ENCODE measurements at regions not wholly inside any gene's neighbourhood (a gene's known extent, or its start where the extent isn't known, plus 50 kb on each side); places are given as distances from the start of the nearest gene placed in this dataset.

DNA sequence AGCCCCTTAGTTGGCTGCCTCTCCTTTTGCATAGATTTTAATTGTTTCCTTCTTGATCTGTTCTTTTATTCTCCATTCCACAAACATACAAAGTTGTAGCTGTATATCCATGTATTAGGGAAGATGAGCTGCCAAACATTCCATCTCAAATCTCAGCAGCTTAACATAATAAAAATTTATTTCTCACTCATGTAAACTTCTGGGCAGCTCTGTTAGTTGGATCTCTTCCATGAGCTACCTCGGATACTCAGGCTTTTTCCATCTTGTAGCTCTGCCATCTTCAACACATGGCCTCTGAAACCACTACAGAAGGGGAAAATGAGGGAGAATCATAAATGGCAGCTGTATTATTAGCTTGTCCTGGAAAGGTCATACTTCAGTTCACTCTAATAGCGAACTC lies 149.4 kb upstream of the BMP2 start (continued):
- no peak for TF ChIP-seq ZNF747 (tag by site-specific recombination; IDR thresholded peaks at IDR 0.05)
- no peak for TF ChIP-seq ZNF292 (tag by site-specific recombination; IDR thresholded peaks at IDR 0.05; ENCODE audit: borderline replicate concordance, low read depth)
- no peak for TF ChIP-seq ZNF23 (tag by site-specific recombination; IDR thresholded peaks at IDR 0.05; ENCODE audit: borderline replicate concordance)
- TF ChIP-seq ZNF350 (tag by site-specific recombination; IDR thresholded peaks at IDR 0.05), result no peak
- TF ChIP-seq, protein P1, sequence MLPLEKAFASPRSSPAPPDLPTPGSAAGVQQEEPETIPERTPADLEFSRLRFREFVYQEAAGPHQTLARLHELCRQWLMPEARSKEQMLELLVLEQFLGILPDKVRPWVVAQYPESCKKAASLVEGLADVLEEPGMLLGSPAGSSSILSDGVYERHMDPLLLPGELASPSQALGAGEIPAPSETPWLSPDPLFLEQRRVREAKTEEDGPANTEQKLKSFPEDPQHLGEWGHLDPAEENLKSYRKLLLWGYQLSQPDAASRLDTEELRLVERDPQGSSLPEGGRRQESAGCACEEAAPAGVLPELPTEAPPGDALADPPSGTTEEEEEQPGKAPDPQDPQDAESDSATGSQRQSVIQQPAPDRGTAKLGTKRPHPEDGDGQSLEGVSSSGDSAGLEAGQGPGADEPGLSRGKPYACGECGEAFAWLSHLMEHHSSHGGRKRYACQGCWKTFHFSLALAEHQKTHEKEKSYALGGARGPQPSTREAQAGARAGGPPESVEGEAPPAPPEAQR (tag by site-specific recombination; IDR thresholded peaks at IDR 0.05), result no peak
- no peak for TF ChIP-seq ZSCAN16 (tag by site-specific recombination; IDR thresholded peaks at IDR 0.05)
- TF ChIP-seq ZNF701 (tag by site-specific recombination; IDR thresholded peaks at IDR 0.05), result no peak
- TF ChIP-seq ZNF76 (tag by site-specific recombination; IDR thresholded peaks at IDR 0.05; ENCODE audit: borderline replicate concordance, low read depth), result no peak
- TF ChIP-seq ZNF654 (tag by site-specific recombination; IDR thresholded peaks at IDR 0.05; ENCODE audit: low read depth), result no peak

DNA sequence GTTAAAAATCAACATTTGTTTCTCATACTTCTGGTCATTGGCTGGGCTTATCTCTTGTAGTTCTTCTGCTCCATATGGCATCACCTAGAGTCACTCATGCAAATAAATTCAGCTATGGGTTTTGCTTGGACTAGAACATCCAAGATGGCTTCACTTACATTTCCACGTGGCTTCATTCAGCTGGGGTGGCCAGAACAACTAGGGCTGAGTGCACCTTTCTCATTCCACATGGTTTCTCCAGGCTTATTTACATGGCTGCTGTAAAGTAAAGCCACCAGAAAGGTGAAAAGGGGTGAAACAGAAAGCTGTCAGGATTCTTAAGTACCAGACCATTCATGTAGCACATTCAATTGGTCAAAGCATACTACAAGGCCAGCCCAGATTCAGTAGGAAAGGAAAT lies 151.1 kb upstream of the BMP2 start:
- no peaks in the 10 kb centered on the region for H3K36me3 ChIP-seq (ENCODE audit: control insufficient read depth in 2 of 2, insufficient read depth in 1 of 2, low read length in 2 of 2)
- H3K27ac ChIP-seq (ENCODE audit: extremely low read depth, low read depth, low read length), result no peak overlapping the region
- H3K4me1 ChIP-seq (ENCODE audit: control insufficient read depth, insufficient read depth, low read length), result no peaks in the 10 kb centered on the region
- ChIA-PET CTCF (interaction anchor here (1.0 kb wide), 1 partner anchor 33 kb away, joined by 3 read pairs; no protein-coding TSS in a partner anchor), POLR2A (no interaction called here)
- H3K4me3 ChIP-seq (ENCODE audit: low read depth, low read length), result no peak overlapping the region
- TF ChIP-seq, protein P2, sequence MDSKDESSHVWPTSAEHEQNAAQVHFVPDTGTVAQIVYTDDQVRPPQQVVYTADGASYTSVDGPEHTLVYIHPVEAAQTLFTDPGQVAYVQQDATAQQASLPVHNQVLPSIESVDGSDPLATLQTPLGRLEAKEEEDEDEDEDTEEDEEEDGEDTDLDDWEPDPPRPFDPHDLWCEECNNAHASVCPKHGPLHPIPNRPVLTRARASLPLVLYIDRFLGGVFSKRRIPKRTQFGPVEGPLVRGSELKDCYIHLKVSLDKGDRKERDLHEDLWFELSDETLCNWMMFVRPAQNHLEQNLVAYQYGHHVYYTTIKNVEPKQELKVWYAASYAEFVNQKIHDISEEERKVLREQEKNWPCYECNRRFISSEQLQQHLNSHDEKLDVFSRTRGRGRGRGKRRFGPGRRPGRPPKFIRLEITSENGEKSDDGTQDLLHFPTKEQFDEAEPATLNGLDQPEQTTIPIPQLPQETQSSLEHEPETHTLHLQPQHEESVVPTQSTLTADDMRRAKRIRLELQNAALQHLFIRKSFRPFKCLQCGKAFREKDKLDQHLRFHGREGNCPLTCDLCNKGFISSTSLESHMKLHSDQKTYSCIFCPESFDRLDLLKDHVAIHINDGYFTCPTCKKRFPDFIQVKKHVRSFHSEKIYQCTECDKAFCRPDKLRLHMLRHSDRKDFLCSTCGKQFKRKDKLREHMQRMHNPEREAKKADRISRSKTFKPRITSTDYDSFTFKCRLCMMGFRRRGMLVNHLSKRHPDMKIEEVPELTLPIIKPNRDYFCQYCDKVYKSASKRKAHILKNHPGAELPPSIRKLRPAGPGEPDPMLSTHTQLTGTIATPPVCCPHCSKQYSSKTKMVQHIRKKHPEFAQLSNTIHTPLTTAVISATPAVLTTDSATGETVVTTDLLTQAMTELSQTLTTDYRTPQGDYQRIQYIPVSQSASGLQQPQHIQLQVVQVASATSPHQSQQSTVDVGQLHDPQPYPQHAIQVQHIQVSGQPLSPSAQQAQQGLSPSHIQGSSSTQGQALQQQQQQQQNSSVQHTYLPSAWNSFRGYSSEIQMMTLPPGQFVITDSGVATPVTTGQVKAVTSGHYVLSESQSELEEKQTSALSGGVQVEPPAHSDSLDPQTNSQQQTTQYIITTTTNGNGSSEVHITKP (tag by site-specific recombination; IDR thresholded peaks at IDR 0.05), result no peak
- TF ChIP-seq TCF7L2 (IDR thresholded peaks at IDR 0.05; ENCODE audit: borderline replicate concordance, low read depth, low read length), result no peak
- no peak for TF ChIP-seq MZF1 (tag by site-specific recombination; IDR thresholded peaks at IDR 0.05; ENCODE audit: borderline replicate concordance)
- TF ChIP-seq ZNF777 (tag by site-specific recombination; IDR thresholded peaks at IDR 0.05; ENCODE audit: borderline replicate concordance), result no peak
- no peaks in the 10 kb centered on the region for H3K9me3 ChIP-seq (ENCODE audit: control insufficient read depth, insufficient read depth, low read depth, low read length)

DNA sequence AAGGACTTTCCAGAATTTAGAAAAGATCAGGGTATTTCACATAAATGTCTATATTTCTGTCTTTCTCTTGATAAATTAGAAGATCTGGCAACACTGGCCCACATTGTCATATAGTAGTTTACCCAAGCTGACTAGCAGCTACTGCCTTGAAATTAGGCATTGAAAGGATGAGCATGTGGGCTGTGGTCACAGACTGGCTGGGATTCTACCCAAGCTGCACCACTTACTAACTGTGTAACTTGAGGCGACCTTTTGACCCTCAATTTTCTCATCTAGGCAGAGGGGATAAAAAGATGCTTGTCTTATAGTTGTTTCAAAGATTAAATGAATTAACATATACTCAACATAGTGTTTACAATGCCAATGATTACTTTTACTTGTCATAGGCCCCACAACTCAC lies 152.7 kb upstream of the BMP2 start:
- ChIA-PET CTCF (no interaction called here), POLR2A (no interaction called here)
- no peak overlapping the region for H3K27ac ChIP-seq (ENCODE audit: extremely low read depth, low read depth, low read length)
- H3K4me1 ChIP-seq (ENCODE audit: control insufficient read depth, insufficient read depth, low read length), result no peaks in the 10 kb centered on the region
- no peaks in the 10 kb centered on the region for H3K36me3 ChIP-seq (ENCODE audit: control insufficient read depth in 2 of 2, insufficient read depth in 1 of 2, low read length in 2 of 2)
- no peak overlapping the region for H3K4me3 ChIP-seq (ENCODE audit: low read depth, low read length)
- TF ChIP-seq ZNF112 (tag by site-specific recombination; IDR thresholded peaks at IDR 0.05) (no peak), ZNF473 (tag by site-specific recombination; IDR thresholded peaks at IDR 0.05) (no peak), ZNF426 (tag by site-specific recombination; IDR thresholded peaks at IDR 0.05) (no peak), ZNF202 (tag by site-specific recombination; IDR thresholded peaks at IDR 0.05; ENCODE audit: borderline replicate concordance) (no peak), ZNF837 (tag by site-specific recombination; IDR thresholded peaks at IDR 0.05) (no peak), ZNF768 (tag by site-specific recombination; IDR thresholded peaks at IDR 0.05) (no peak), ZNF223 (tag by site-specific recombination; IDR thresholded peaks at IDR 0.05) (no peak), ZNF677 (tag by site-specific recombination; IDR thresholded peaks at IDR 0.05) (no peak), SCRT1 (tag by site-specific recombination; IDR thresholded peaks at IDR 0.05; ENCODE audit: borderline replicate concordance) (no peak), ZBTB17 (tag by site-specific recombination; IDR thresholded peaks at IDR 0.05) (no peak), SP2 (tag by site-specific recombination; IDR thresholded peaks at IDR 0.05) (no peak), ZNF169 (tag by site-specific recombination; IDR thresholded peaks at IDR 0.05) (no peak), ZNF354C (tag by site-specific recombination; IDR thresholded peaks at IDR 0.05; ENCODE audit: borderline replicate concordance, low read depth) (no peak), ZNF311 (tag by site-specific recombination; IDR thresholded peaks at IDR 0.05; ENCODE audit: borderline replicate concordance) (no peak)
- TF ChIP-seq, protein P3, sequence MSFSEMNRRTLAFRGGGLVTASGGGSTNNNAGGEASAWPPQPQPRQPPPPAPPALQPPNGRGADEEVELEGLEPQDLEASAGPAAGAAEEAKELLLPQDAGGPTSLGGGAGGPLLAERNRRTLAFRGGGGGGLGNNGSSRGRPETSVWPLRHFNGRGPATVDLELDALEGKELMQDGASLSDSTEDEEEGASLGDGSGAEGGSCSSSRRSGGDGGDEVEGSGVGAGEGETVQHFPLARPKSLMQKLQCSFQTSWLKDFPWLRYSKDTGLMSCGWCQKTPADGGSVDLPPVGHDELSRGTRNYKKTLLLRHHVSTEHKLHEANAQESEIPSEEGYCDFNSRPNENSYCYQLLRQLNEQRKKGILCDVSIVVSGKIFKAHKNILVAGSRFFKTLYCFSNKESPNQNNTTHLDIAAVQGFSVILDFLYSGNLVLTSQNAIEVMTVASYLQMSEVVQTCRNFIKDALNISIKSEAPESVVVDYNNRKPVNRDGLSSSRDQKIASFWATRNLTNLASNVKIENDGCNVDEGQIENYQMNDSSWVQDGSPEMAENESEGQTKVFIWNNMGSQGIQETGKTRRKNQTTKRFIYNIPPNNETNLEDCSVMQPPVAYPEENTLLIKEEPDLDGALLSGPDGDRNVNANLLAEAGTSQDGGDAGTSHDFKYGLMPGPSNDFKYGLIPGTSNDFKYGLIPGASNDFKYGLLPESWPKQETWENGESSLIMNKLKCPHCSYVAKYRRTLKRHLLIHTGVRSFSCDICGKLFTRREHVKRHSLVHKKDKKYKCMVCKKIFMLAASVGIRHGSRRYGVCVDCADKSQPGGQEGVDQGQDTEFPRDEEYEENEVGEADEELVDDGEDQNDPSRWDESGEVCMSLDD (tag by site-specific recombination; IDR thresholded peaks at IDR 0.05), result no peak
- H3K9me3 ChIP-seq (ENCODE audit: control insufficient read depth, insufficient read depth, low read depth, low read length), result no peaks in the 10 kb centered on the region
